ENCODE measurements at regions not wholly inside any gene's neighbourhood (a gene's known extent, or its start where the extent isn't known, plus 50 kb on each side); places are given as distances from the start of the nearest gene placed in this dataset.

DNA sequence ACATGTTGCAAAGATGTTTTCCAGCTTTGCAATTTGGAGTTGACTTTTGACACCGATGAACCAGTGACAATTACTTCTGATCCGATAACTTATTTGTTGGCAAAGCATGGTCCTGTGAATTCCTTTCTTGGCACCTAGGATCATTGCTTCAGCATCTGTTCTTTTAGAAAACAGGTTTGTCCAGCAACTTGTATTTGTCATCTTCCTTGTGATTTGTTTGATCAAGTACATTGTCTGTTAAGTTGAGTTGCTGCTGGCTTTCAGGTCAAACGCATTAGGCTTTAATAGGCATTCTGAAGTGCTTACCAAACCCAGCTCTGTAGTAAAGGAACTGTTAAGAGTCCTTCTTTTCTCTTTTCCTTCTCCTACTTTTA, 192.4 kb upstream of the ZNF217 start:
- TF ChIP-seq CTCF (IDR thresholded peaks at IDR 0.05) (no peak), POLR2A (IDR thresholded peaks at IDR 0.05) (no peak)

Measured in adrenal gland (tissue), 5 donors.